HG03139 (cell line): ENCODE measurements at regions not wholly inside any gene's neighbourhood (a gene's known extent, or its start where the extent isn't known, plus 50 kb on each side); places are given as distances from the start of the nearest gene placed in this dataset.

ENCODE experiments used
- ATAC-seq: cut with Tn5 transposase; IDR thresholded peaks from one replicate; pipeline ENCODE4 v1.9.1; 2021; ENCODE audit not compliant: unreplicated experiment

GRCh38 chr5:141778683-141779082, 96.7 kb upstream of the ARAP3 start:
- no peak for ATAC-seq

- ATAC-seq: no peak
Observed at GRCh38 chr5:141778206-141778605, 96.2 kb upstream of the ARAP3 start.

- no peak for ATAC-seq
Observed at GRCh38 chr5:141777711-141778110, 95.7 kb upstream of the ARAP3 start.

- ATAC-seq: no peak
Observed at GRCh38 chr5:141777130-141777529, 95.1 kb upstream of the ARAP3 start.

GRCh38 chr5:141773779-141774562, 91.9 kb upstream of the ARAP3 start:
- ATAC-seq: no peak

- no peak for ATAC-seq
Observed at GRCh38 chr5:141772281-141772680, 90.3 kb upstream of the ARAP3 start.

- no peak for ATAC-seq
Observed at GRCh38 chr5:141771562-141771961, 89.5 kb upstream of the ARAP3 start.

GRCh38 chr5:141771031-141771430, 89.0 kb upstream of the ARAP3 start:
- no peak for ATAC-seq

- no peak for ATAC-seq
Observed at GRCh38 chr5:141769671-141770070, 87.6 kb upstream of the ARAP3 start.

- ATAC-seq: no peak
Observed at GRCh38 chr5:141767671-141768070, 85.6 kb upstream of the ARAP3 start.

GRCh38 chr5:141765896-141766551, 84.0 kb upstream of the ARAP3 start:
- ATAC-seq: no peak

GRCh38 chr5:141763541-141763940, 81.5 kb upstream of the ARAP3 start:
- no peak for ATAC-seq

GRCh38 chr5:141762790-141763368, 80.8 kb upstream of the ARAP3 start:
- ATAC-seq: no peak

GRCh38 chr5:141762316-141762715, 80.3 kb upstream of the ARAP3 start:
- ATAC-seq: no peak

- no peak for ATAC-seq
Observed at GRCh38 chr5:141760753-141761152, 78.7 kb upstream of the ARAP3 start.

- ATAC-seq: no peak
Observed at GRCh38 chr5:141760193-141760592, 78.2 kb upstream of the ARAP3 start.

- ATAC-seq: no peak
Observed at GRCh38 chr5:141758310-141758998, 76.4 kb upstream of the ARAP3 start.

GRCh38 chr5:141757402-141757801, 75.4 kb upstream of the ARAP3 start:
- ATAC-seq: no peak

GRCh38 chr5:141756196-141756595, 74.2 kb upstream of the ARAP3 start:
- no peak for ATAC-seq

GRCh38 chr5:141753971-141754713, 72.1 kb upstream of the ARAP3 start:
- ATAC-seq: no peak
